WTC11 (cell line): ENCODE measurements at regions not wholly inside any gene's neighbourhood (a gene's known extent, or its start where the extent isn't known, plus 50 kb on each side); places are given as distances from the start of the nearest gene placed in this dataset.

Source experiments
- ATAC-seq: fragments of 200-7000 bp; cut with Tn5 transposase; 2 replicates; pipeline ENCODE4 v1.10.0; 2021; ENCODE audit warnings: mild to moderate bottlenecking, moderate library complexity
- CTCF ChIA-PET: fragments of 300-600 bp; sonication (Branson Sonifier 250); formaldehyde crosslinking; loops from one replicate; lab custom pipeline; 2021; ENCODE audit warnings: antibody characterized with exemption; lab: Charles Lee
- POLR2A ChIA-PET: fragments of 350-600 bp; sonication (Branson Sonifier 250); formaldehyde crosslinking; loops from one replicate; lab custom pipeline; 2021; ENCODE audit warnings: antibody characterized with exemption; lab: Charles Lee
- DNase-seq: peaks from one replicate; pipeline ENCODE4 v3.0.0; 2021; ENCODE audit warnings: low spot score
- H3K27ac Mint-ChIP-seq: 2 replicates; pipeline ENCODE4 v1.8.0; 2021; ENCODE audit warnings: mixed read lengths
- H3K27me3 Mint-ChIP-seq: 2 replicates; pipeline ENCODE4 v1.8.0; 2021; ENCODE audit warnings: low read depth, mild to moderate bottlenecking, moderate library complexity, mixed read lengths
- H3K36me3 Mint-ChIP-seq: 2 replicates; pipeline ENCODE4 v1.8.0; 2021; ENCODE audit warnings: mixed read lengths
- H3K4me1 Mint-ChIP-seq: 2 replicates; pipeline ENCODE4 v1.8.0; 2022; ENCODE audit warnings: mixed read lengths
- H3K4me3 Mint-ChIP-seq: 2 replicates; pipeline ENCODE4 v1.8.0; 2021; ENCODE audit warnings: mild to moderate bottlenecking, moderate library complexity, mixed read lengths
- H3K9me3 Mint-ChIP-seq: 2 replicates; pipeline ENCODE4 v1.8.0; 2021; ENCODE audit warnings: mixed read lengths
- ATF1 ChIP-seq: sonication (generic); formaldehyde crosslinking; IDR thresholded peaks from 2 replicates; pipeline ENCODE4 v1.8.1; 2023; ENCODE audit warnings: mild to moderate bottlenecking, moderate library complexity, missing genetic modification reagents
- CREB1 ChIP-seq: sonication (generic); formaldehyde crosslinking; IDR thresholded peaks from 2 replicates; pipeline ENCODE4 v1.8.0; 2023; ENCODE audit warnings: mild to moderate bottlenecking, missing genetic modification reagents
- EMX1 ChIP-seq: fragments of 250-450 bp; sonication (Bioruptor Pico); IDR thresholded peaks from 2 replicates; pipeline ENCODE4 v1.8.0; 2021; ENCODE audit warnings: mild to moderate bottlenecking
- FOXJ3 ChIP-seq: sonication (generic); formaldehyde crosslinking; IDR thresholded peaks from 2 replicates; pipeline ENCODE4 v1.9.0; 2021; ENCODE audit warnings: missing genetic modification reagents, mild to moderate bottlenecking, borderline replicate concordance
- GABPB1 ChIP-seq: sonication (generic); formaldehyde crosslinking; IDR thresholded peaks from 2 replicates; pipeline ENCODE4 v1.8.1; 2023; ENCODE audit warnings: mild to moderate bottlenecking, missing genetic modification reagents
- GRHL2 ChIP-seq: fragments of 250-450 bp; sonication (Bioruptor Pico); IDR thresholded peaks from 2 replicates; pipeline ENCODE4 v1.8.0; 2022; ENCODE audit warnings: mild to moderate bottlenecking, moderate library complexity; ENCODE audit not compliant: insufficient replicate concordance, severe bottlenecking
- GTF2I ChIP-seq: fragments of 250-450 bp; sonication (Bioruptor Pico); conservative IDR thresholded peaks from 2 replicates; pipeline ENCODE4 v1.4.0; 2021; ENCODE audit warnings: mild to moderate bottlenecking
- MYBL2 ChIP-seq: sonication (generic); formaldehyde crosslinking; IDR thresholded peaks from 2 replicates; pipeline ENCODE4 v1.8.1; 2023; ENCODE audit warnings: mild to moderate bottlenecking, moderate library complexity, missing genetic modification reagents
- NFYB ChIP-seq: sonication (generic); formaldehyde crosslinking; conservative IDR thresholded peaks from 2 replicates; pipeline ENCODE4 v1.8.0; 2022; ENCODE audit warnings: low read depth, missing genetic modification reagents
- OVOL2 ChIP-seq: fragments of 250-450 bp; sonication (Bioruptor Pico); IDR thresholded peaks from 2 replicates; pipeline ENCODE4 v1.9.0; 2021; ENCODE audit warnings: mild to moderate bottlenecking, borderline replicate concordance
- SMAD3 ChIP-seq: sonication (generic); formaldehyde crosslinking; IDR thresholded peaks from 2 replicates; pipeline ENCODE4 v1.8.0; 2022; ENCODE audit warnings: missing genetic modification reagents, mild to moderate bottlenecking, borderline replicate concordance
- SOX15 ChIP-seq: fragments of 250-450 bp; sonication (Bioruptor Pico); IDR thresholded peaks from 2 replicates; pipeline ENCODE4 v1.9.0; 2021; ENCODE audit warnings: mild to moderate bottlenecking
- TP53 ChIP-seq: sonication (generic); formaldehyde crosslinking; IDR thresholded peaks from 2 replicates; pipeline ENCODE4 v1.8.1; 2023; ENCODE audit warnings: mild to moderate bottlenecking, missing genetic modification reagents
- TF ChIP-seq, protein P1 (sequence below): sonication (generic); formaldehyde crosslinking; IDR thresholded peaks from 2 replicates; pipeline ENCODE4 v1.8.1; 2022; ENCODE audit warnings: mild to moderate bottlenecking, moderate library complexity, missing genetic modification reagents
- TF ChIP-seq, protein P2 (sequence below): sonication (generic); formaldehyde crosslinking; IDR thresholded peaks from 2 replicates; pipeline ENCODE4 v1.8.0; 2022; ENCODE audit warnings: mild to moderate bottlenecking, missing genetic modification reagents
- TF ChIP-seq, protein P3 (sequence below): sonication (generic); formaldehyde crosslinking; IDR thresholded peaks from 2 replicates; pipeline ENCODE4 v1.8.1; 2023; ENCODE audit warnings: mild to moderate bottlenecking, moderate library complexity, missing genetic modification reagents
- TF ChIP-seq, protein P4 (sequence below): sonication (generic); formaldehyde crosslinking; IDR thresholded peaks from 2 replicates; pipeline ENCODE4 v1.8.1; 2022; ENCODE audit warnings: missing genetic modification reagents, borderline replicate concordance
- TF ChIP-seq, protein P5 (sequence below): sonication (generic); formaldehyde crosslinking; IDR thresholded peaks from 2 replicates; pipeline ENCODE4 v1.8.1; 2022; ENCODE audit warnings: low read depth, missing genetic modification reagents, borderline replicate concordance
- TF ChIP-seq, protein P6 (sequence below): fragments of 250-450 bp; sonication (Bioruptor Pico); IDR thresholded peaks from 2 replicates; pipeline ENCODE4 v1.8.0; 2021; ENCODE audit warnings: mild to moderate bottlenecking

DNA sequence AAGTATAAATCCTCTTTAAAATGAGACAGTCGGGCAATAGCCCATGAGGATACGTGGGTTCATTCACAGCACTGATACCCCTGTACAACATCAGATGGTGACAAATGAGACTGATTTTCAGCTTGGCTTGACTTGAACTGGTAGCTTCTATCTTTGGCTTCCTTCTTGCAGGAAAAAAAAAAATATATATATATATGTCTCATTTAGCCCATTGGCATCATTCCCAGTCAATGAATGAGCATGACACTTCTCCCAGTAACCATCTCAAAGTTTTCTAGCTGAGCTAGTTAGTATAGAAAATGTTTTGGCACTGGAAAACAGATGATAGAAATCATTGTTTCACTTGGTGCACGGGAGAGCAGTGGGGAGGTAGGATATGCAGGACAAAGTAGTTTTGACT, 222.5 kb upstream of the TAS2R1 start:
- no peaks in the 10 kb centered on the region for H3K36me3 Mint-ChIP-seq
- H3K4me3 Mint-ChIP-seq: no peak overlapping the region
- ChIA-PET CTCF (interaction anchor here (1.4 kb wide), 1 partner anchor 19 kb away, joined by 4 read pairs; no protein-coding TSS in a partner anchor), POLR2A (no interaction called here)
- H3K9me3 Mint-ChIP-seq: peaks cover 14% of the 10 kb centered on the region
- TF ChIP-seq CREB1 (CRISPR knock-in tag) (no peak), ATF1 (CRISPR knock-in tag) (no peak), GRHL2 (CRISPR knock-in tag) (no peak), SOX15 (CRISPR knock-in tag) (no peak), SMAD3 (CRISPR knock-in tag) (no peak), NFYB (CRISPR knock-in tag) (no peak), MYBL2 (CRISPR knock-in tag) (no peak), GABPB1 (CRISPR knock-in tag) (no peak), OVOL2 (CRISPR knock-in tag) (no peak), EMX1 (CRISPR knock-in tag) (no peak), TP53 (CRISPR knock-in tag) (no peak), GTF2I (no peak)
- TF ChIP-seq, protein P1, sequence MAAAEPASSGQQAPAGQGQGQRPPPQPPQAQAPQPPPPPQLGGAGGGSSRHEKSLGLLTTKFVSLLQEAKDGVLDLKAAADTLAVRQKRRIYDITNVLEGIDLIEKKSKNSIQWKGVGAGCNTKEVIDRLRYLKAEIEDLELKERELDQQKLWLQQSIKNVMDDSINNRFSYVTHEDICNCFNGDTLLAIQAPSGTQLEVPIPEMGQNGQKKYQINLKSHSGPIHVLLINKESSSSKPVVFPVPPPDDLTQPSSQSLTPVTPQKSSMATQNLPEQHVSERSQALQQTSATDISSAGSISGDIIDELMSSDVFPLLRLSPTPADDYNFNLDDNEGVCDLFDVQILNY (CRISPR knock-in tag): no peak
- TF ChIP-seq, protein P2, sequence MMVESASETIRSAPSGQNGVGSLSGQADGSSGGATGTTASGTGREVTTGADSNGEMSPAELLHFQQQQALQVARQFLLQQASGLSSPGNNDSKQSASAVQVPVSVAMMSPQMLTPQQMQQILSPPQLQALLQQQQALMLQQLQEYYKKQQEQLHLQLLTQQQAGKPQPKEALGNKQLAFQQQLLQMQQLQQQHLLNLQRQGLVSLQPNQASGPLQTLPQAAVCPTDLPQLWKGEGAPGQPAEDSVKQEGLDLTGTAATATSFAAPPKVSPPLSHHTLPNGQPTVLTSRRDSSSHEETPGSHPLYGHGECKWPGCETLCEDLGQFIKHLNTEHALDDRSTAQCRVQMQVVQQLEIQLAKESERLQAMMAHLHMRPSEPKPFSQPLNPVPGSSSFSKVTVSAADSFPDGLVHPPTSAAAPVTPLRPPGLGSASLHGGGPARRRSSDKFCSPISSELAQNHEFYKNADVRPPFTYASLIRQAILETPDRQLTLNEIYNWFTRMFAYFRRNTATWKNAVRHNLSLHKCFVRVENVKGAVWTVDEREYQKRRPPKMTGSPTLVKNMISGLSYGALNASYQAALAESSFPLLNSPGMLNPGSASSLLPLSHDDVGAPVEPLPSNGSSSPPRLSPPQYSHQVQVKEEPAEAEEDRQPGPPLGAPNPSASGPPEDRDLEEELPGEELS (CRISPR knock-in tag): no peak
- TF ChIP-seq, protein P3, sequence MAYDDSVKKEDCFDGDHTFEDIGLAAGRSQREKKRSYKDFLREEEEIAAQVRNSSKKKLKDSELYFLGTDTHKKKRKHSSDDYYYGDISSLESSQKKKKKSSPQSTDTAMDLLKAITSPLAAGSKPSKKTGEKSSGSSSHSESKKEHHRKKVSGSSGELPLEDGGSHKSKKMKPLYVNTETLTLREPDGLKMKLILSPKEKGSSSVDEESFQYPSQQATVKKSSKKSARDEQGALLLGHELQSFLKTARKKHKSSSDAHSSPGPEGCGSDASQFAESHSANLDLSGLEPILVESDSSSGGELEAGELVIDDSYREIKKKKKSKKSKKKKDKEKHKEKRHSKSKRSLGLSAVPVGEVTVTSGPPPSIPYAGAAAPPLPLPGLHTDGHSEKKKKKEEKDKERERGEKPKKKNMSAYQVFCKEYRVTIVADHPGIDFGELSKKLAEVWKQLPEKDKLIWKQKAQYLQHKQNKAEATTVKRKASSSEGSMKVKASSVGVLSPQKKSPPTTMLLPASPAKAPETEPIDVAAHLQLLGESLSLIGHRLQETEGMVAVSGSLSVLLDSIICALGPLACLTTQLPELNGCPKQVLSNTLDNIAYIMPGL (CRISPR knock-in tag): no peak
- TF ChIP-seq, protein P4, sequence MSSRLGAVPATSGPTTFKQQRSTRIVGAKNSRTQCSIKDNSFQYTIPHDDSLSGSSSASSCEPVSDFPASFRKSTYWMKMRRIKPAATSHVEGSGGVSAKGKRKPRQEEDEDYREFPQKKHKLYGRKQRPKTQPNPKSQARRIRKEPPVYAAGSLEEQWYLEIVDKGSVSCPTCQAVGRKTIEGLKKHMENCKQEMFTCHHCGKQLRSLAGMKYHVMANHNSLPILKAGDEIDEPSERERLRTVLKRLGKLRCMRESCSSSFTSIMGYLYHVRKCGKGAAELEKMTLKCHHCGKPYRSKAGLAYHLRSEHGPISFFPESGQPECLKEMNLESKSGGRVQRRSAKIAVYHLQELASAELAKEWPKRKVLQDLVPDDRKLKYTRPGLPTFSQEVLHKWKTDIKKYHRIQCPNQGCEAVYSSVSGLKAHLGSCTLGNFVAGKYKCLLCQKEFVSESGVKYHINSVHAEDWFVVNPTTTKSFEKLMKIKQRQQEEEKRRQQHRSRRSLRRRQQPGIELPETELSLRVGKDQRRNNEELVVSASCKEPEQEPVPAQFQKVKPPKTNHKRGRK: no peak
- TF ChIP-seq, protein P5, sequence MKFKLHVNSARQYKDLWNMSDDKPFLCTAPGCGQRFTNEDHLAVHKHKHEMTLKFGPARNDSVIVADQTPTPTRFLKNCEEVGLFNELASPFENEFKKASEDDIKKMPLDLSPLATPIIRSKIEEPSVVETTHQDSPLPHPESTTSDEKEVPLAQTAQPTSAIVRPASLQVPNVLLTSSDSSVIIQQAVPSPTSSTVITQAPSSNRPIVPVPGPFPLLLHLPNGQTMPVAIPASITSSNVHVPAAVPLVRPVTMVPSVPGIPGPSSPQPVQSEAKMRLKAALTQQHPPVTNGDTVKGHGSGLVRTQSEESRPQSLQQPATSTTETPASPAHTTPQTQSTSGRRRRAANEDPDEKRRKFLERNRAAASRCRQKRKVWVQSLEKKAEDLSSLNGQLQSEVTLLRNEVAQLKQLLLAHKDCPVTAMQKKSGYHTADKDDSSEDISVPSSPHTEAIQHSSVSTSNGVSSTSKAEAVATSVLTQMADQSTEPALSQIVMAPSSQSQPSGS (CRISPR knock-in tag): no peak
- no peak overlapping the region for H3K27ac Mint-ChIP-seq
- H3K27me3 Mint-ChIP-seq: no peaks in the 10 kb centered on the region
- DNase-seq (no peak), ATAC-seq (no peak)
- no peaks in the 10 kb centered on the region for H3K4me1 Mint-ChIP-seq

DNA sequence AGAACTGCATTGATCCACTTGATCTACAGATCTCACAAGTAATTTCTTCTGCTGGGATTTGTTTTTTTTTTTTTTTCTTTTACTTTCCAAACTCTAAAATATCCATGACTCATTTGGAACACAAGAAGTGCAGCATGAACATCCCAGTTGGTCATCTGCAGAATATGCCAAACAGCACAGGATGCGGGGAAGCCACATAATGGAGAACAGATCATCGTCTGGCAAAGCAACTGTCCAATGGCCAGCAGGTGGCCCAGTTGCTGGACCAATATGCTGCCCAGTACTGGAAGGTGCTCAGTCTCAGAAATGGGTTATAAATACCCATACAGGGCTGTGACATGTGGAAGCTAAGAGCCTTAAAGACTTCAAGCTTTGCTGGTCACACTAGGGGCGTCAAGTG, 221.3 kb upstream of the TAS2R1 start:
- no peak overlapping the region for H3K27ac Mint-ChIP-seq
- CTCF ChIA-PET: interaction anchor here (1.3 kb wide), 1 partner anchor 17 kb away, joined by 3 read pairs; no protein-coding TSS in a partner anchor
- TF ChIP-seq FOXJ3: no peak
- TF ChIP-seq, protein P6, sequence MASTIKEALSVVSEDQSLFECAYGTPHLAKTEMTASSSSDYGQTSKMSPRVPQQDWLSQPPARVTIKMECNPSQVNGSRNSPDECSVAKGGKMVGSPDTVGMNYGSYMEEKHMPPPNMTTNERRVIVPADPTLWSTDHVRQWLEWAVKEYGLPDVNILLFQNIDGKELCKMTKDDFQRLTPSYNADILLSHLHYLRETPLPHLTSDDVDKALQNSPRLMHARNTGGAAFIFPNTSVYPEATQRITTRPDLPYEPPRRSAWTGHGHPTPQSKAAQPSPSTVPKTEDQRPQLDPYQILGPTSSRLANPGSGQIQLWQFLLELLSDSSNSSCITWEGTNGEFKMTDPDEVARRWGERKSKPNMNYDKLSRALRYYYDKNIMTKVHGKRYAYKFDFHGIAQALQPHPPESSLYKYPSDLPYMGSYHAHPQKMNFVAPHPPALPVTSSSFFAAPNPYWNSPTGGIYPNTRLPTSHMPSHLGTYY: no peak

More for the DNA sequence above, 221.3 kb upstream of the TAS2R1 start:
- no peak for DNase-seq
- Mint-ChIP-seq H3K4me3 (no peak overlapping the region), H3K9me3 (peaks cover 6% of the 10 kb centered on the region), H3K4me1 (no peaks in the 10 kb centered on the region), H3K27me3 (no peaks in the 10 kb centered on the region), H3K36me3 (no peaks in the 10 kb centered on the region)
- ATAC-seq: no peak
- POLR2A ChIA-PET: no interaction called here
